Heart left ventricle (tissue), 16 donors: ENCODE measurements at regions not wholly inside any gene's neighbourhood (a gene's known extent, or its start where the extent isn't known, plus 50 kb on each side); places are given as distances from the start of the nearest gene placed in this dataset.

ENCODE experiments used
- ATAC-seq, 4 donors: fragments of 200-7000 bp; cut with Tn5 transposase; one replicate each; pipeline ENCODE4 v1.9.1; 2020 to 2022; ENCODE audit warnings: moderate library complexity in 4 of 4, mild to moderate bottlenecking in 3 of 4, moderate number of reproducible peaks in 1 of 4
- DNase-seq, 5 donors: peaks; one replicate each; pipeline ENCODE4 v3.0.0-alpha.2; 2020
- H3K27ac ChIP-seq, 12 donors: fragments of 200-600 bp; sonication (generic) in 4 of 12; one replicate each; pipeline versions ENCODE4 v1.5.0 to v1.8.0; 2016 to 2022; ENCODE audit warnings: mild to moderate bottlenecking in 2 of 12
- H3K27me3 ChIP-seq, 9 donors: fragments of 200-600 bp; sonication (generic) in 2 of 9; one replicate each; pipeline versions ENCODE4 v1.5.1 to v1.8.0; 2016 to 2022; ENCODE audit warnings: mild to moderate bottlenecking in 3 of 9
- H3K36me3 ChIP-seq, 9 donors: fragments of 200-600 bp; sonication (generic) in 2 of 9; one replicate each; pipeline versions ENCODE4 v1.5.0 to v1.8.0; 2018 to 2022; ENCODE audit warnings: mild to moderate bottlenecking in 2 of 9
- H3K4me1 ChIP-seq, 12 donors: fragments of 200-600 bp; sonication (generic) in 4 of 12; one replicate each; pipeline versions ENCODE4 v1.5.0 to v1.8.0; 2016 to 2022; ENCODE audit warnings: mild to moderate bottlenecking in 3 of 12
- H3K4me3 ChIP-seq, 12 donors: fragments of 200-600 bp; sonication (generic) in 4 of 12; one replicate each; pipeline versions ENCODE4 v1.5.0 to v1.8.0; 2017 to 2022; ENCODE audit warnings: mild to moderate bottlenecking in 9 of 12, moderate library complexity in 4 of 12
- H3K9me3 ChIP-seq, 12 donors: fragments of 200-600 bp; sonication (generic) in 4 of 12; one replicate each; pipeline versions ENCODE4 v1.5.0 to v1.8.0; 2016 to 2022; ENCODE audit warnings: mild to moderate bottlenecking in 1 of 12
- POLR2A ChIP-seq, 2 donors: fragments of 450-650 bp; IDR thresholded peaks; one replicate each; pipeline ENCODE4 v1.6.1; 2017; ENCODE audit warnings: antibody characterized with exemption in 2 of 2, mild to moderate bottlenecking in 2 of 2, moderate library complexity in 2 of 2
- WGBS, 4 donors: extraction: QIAGEN DNeasy Blood & Tissue Kit in 2 of 4; methylation state at CpG; one replicate each; pipeline versions ENCODE4 v1.1.5 to v1.1.7; 2013 to 2018; 5-methylcytosine and 5-hydroxymethylcytosine counted together
- intact Hi-C, 10 donors: fragments of 100-400 bp; cut with DNase I; formaldehyde crosslinking; loops; one replicate each; pipeline versions ENCODE4 v1.11.1 to v1.14.2; 2022
- TF ChIP-seq, protein P1 (sequence below), 12 donors: fragments of 200-600 bp; sonication (generic) in 4 of 12; IDR thresholded peaks; one replicate each; pipeline versions ENCODE4 v1.5.0 to v1.8.0; 2018 to 2022; ENCODE audit warnings: antibody characterized with exemption in 12 of 12, mild to moderate bottlenecking in 5 of 12
- donor health status: ischemic (EF 13 %, LVEDD 7.1; RV severe dilation, severe dysfunction).
- donor health status: healthy with polysubstance abuse.
- donor health status: DM: no; HTN: yes; CAD: no.
- donor health status: DM: no; HTN: no; CAD: no.
- donor health status: ischemic (EF 25% LVEDD 6.9; RV normal size, moderate dysfunction).
- donor health status: ischemic (EF 25% LVEDD 5.7; RV mildly dilated, moderate dysfunction).
- donor health status: healthy.
- donor health status: DM: yes; HTN: yes; CAD: no.
- donor health status: ischemic (EF 35%, LVEDD 5.7; RV mildly dilated, moderate dysfunction).
- donor health status: nonischemic (EF 11% LVEDD 7.7; RV severe dilation, severe dysfunction).
- donor health status: DM: yes; HTN: yes; CAD: no.
- donor health status: PGD.
- donor health status: ischemic (EF 29% LVEDD 5.4; RV normal size, mild dysfunction).
- donor health status: nonischemic (EF 23%, LVEDD 6.1; RV moderate dilation, normal function).

DNA sequence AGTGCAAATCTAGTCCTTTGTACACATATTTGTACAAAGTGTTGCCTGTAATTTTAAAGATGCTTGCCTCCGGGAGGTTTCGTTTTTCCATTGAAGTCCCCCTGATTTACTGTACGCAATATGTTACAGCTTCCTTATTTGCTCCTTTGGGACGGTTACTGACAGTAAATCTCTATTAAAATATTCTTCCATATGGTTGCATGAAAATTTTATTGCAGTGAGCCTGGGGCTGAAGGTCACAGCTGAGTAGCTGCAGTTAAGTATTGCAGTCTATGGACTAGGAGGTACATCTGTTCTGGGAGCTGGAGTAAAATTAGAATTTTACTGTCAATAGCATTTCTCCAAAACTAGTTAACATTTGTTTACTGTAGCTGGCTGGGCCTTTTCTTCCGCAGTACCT is 119.2 kb downstream of the ETAA1 start:
- no peaks in the 10 kb centered on the region for H3K36me3 ChIP-seq
- 69 to 95% (median 89%) methylated on average over 5 of the region's 5 CpGs for WGBS, 4 donors
- ATAC-seq: no peak

DNA sequence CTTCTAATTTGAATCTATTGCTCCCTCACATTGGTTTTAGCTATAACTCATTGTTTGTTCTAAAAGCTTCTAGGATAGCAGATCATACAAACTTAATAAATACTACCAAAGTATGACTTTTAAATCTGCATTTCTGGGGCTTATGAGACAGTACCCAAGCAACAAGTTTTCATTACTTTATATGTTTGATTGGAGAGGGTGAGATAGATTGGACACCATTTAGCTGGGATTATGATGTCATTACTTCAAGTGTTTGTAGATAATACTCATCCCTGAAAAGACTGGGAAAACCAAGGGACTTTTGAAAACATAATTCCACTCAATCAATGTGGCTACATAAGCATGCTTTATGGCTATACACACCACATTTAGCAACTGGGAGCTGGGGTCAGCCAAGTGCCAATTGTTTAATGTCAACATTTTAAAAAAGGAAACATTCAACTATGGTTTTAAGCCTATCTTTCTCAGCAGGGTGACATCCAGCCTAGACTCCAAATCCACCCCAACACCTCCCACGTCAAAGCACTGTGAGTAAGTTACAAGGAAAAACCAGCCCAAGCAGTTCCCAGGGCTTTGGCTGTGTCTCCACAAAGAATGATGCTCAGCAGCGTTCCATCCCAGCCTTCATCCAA is 119.9 kb downstream of the ETAA1 start:
- no peaks in the 10 kb centered on the region for H3K4me1 ChIP-seq
- TF ChIP-seq, protein P1, sequence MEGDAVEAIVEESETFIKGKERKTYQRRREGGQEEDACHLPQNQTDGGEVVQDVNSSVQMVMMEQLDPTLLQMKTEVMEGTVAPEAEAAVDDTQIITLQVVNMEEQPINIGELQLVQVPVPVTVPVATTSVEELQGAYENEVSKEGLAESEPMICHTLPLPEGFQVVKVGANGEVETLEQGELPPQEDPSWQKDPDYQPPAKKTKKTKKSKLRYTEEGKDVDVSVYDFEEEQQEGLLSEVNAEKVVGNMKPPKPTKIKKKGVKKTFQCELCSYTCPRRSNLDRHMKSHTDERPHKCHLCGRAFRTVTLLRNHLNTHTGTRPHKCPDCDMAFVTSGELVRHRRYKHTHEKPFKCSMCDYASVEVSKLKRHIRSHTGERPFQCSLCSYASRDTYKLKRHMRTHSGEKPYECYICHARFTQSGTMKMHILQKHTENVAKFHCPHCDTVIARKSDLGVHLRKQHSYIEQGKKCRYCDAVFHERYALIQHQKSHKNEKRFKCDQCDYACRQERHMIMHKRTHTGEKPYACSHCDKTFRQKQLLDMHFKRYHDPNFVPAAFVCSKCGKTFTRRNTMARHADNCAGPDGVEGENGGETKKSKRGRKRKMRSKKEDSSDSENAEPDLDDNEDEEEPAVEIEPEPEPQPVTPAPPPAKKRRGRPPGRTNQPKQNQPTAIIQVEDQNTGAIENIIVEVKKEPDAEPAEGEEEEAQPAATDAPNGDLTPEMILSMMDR (IDR thresholded peaks at IDR 0.05): no peak
- TF ChIP-seq POLR2A (IDR thresholded peaks at IDR 0.05): no peak
- intact Hi-C loops: no loop called here
- DNase-seq (peak in 1 of 5 donors; percentile 12), ATAC-seq (no peak)
- no peaks in the 10 kb centered on the region for H3K36me3 ChIP-seq
- peak overlapping the region in 1 of 12 donors; percentile 54 for H3K27ac ChIP-seq
- H3K27me3 ChIP-seq: no peaks in the 10 kb centered on the region
- 44 to 67% (median 62%) methylated on average over 2 of the region's 2 CpGs for WGBS, 4 donors
- H3K9me3 ChIP-seq: no peaks in the 10 kb centered on the region
- H3K4me3 ChIP-seq: no peak overlapping the region

More for the DNA sequence above, 119.2 kb downstream of the ETAA1 start:
- DNase-seq: no peak
- Histone ChIP-seq H3K27me3 (no peaks in the 10 kb centered on the region), H3K4me3 (no peak overlapping the region), H3K9me3 (no peaks in the 10 kb centered on the region), H3K4me1 (no peaks in the 10 kb centered on the region), H3K27ac (peak overlapping the region in 1 of 12 donors; percentile 54)
- no peak for TF ChIP-seq POLR2A (IDR thresholded peaks at IDR 0.05)
- TF ChIP-seq, protein P1 (IDR thresholded peaks at IDR 0.05): no peak
- intact Hi-C loops: no loop called here

DNA sequence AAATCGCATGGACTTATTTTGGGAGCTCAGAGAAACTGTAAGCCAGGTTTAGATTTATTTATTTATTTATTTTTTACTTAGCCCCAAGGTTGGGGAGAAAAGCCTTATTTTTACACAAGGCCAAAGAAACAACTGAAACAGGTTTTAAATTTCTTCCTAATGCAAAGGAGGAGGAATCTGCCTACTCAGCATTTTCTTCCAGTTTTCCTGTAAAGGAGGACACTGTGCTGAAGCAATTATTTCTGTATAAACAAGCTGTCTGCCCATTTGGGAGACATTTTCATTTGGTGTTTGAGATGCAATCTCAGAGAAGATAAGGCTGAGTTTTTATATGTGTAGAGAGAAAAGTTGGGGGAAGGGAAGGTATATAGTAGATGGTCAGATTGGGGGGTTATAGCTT is 125.0 kb downstream of the ETAA1 start:
- H3K9me3 ChIP-seq: no peaks in the 10 kb centered on the region
- DNase-seq (no peak), ATAC-seq (no peak)
- no peaks in the 10 kb centered on the region for H3K36me3 ChIP-seq
- H3K4me3 ChIP-seq: no peak overlapping the region
- TF ChIP-seq, protein P1 (IDR thresholded peaks at IDR 0.05): no peak
- TF ChIP-seq POLR2A (IDR thresholded peaks at IDR 0.05): no peak
- no peaks in the 10 kb centered on the region for H3K27me3 ChIP-seq
- no peaks in the 10 kb centered on the region for H3K4me1 ChIP-seq
- no peak overlapping the region for H3K27ac ChIP-seq
- intact Hi-C loops: no loop called here
- 84 to 98% (median 91%) methylated on average over 1 of the region's 1 CpG for WGBS, 4 donors

DNA sequence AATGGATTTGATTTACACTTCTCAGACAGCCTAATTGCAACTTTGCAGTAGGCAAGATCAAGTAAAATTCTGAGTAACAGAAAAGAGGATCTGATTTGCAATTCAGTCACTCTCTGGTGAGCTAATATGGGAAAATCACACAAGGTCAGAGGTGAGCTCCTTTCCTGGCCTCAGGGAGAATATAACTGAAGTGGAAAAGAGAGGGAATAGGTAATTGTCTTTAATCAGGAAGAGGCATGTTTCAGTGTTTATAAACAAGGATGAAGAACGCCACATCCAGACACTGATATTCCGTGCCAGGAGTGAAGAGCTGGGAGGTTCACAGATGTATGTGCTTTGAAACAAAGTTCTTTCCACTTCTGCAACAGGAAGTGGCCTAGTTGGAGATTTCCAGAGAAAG is 127.1 kb downstream of the ETAA1 start:
- ATAC-seq (no peak), DNase-seq (no peak)
- Histone ChIP-seq H3K9me3 (peaks cover 0 to 4% (median 0%) of the 10 kb centered on the region in 12 donors), H3K27ac (peak overlapping the region in 1 of 12 donors; percentile 63), H3K4me3 (no peak overlapping the region), H3K36me3 (no peaks in the 10 kb centered on the region), H3K4me1 (no peaks in the 10 kb centered on the region), H3K27me3 (no peaks in the 10 kb centered on the region)
- no peak for TF ChIP-seq POLR2A (IDR thresholded peaks at IDR 0.05)
- TF ChIP-seq, protein P1 (IDR thresholded peaks at IDR 0.05): no peak
- WGBS, 4 donors: 70 to 88% (median 79%) methylated on average over 2 of the region's 2 CpGs
- intact Hi-C loops: no loop called here
